ENCODE measurements at regions not wholly inside any gene's neighbourhood (a gene's known extent, or its start where the extent isn't known, plus 50 kb on each side); places are given as distances from the start of the nearest gene placed in this dataset.

DNA sequence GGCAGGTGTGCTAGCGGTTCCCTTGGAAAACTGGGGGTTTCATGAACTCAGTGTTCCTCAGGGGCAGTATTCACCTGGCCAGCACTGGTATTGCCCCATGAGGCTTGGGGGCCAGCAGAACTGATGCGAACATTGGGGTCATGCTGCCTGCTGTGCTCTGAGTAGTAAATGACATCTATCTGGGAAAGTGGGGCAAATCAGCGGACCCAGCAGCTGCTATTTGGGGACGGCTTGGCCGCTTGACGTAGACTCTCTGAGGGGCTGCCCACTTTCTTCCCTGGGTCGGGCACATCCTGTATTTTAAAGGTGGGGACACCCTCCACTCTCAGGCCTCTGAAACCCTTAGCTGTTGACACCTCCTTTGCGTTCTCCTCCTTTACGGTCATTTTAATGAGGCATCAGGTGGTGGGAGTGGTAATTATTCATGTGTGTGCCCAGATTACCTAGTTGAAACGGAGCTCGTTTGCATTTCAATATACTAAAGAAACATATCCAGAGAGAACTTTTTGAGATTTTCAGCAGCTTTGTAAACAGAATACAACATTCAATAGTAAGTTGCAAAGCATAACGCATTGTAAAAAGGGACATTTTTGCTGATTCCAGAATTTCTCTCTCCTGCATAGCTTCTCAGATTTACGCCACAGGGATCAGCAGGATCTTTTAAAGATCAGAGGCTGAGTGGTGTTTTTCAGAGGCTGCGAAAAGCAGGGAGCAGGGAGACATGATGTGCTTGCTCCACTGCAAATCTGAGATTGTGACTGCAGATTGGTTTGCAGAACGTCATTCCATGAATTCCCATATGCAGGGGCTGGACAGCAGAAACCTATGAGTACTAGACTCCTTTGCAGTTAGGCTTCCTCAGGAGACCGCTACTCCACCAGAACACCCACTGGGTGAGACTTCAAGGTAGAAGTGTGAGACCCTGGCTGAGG is 56.8 kb upstream of the ZFR start:
- TF ChIP-seq EP300 (IDR thresholded peaks at IDR 0.05) = no peak
- TF ChIP-seq, protein P1, sequence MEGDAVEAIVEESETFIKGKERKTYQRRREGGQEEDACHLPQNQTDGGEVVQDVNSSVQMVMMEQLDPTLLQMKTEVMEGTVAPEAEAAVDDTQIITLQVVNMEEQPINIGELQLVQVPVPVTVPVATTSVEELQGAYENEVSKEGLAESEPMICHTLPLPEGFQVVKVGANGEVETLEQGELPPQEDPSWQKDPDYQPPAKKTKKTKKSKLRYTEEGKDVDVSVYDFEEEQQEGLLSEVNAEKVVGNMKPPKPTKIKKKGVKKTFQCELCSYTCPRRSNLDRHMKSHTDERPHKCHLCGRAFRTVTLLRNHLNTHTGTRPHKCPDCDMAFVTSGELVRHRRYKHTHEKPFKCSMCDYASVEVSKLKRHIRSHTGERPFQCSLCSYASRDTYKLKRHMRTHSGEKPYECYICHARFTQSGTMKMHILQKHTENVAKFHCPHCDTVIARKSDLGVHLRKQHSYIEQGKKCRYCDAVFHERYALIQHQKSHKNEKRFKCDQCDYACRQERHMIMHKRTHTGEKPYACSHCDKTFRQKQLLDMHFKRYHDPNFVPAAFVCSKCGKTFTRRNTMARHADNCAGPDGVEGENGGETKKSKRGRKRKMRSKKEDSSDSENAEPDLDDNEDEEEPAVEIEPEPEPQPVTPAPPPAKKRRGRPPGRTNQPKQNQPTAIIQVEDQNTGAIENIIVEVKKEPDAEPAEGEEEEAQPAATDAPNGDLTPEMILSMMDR (IDR thresholded peaks at IDR 0.05) = no peak
- no peak for TF ChIP-seq POLR2A (IDR thresholded peaks at IDR 0.05; ENCODE audit: low read depth)
